HepG2 (cell line): ENCODE measurements at regions not wholly inside any gene's neighbourhood (a gene's known extent, or its start where the extent isn't known, plus 50 kb on each side); places are given as distances from the start of the nearest gene placed in this dataset.

ENCODE experiments used
- ATAC-seq: fragments of 200-7000 bp; cut with Tn5 transposase; 3 replicates; pipeline ENCODE4 v1.9.1; 2020; ENCODE audit warnings: mild to moderate bottlenecking, moderate library complexity
- BruUV-seq: library from RNA; stranded (reverse); fragments of 400-500 nt; replicated peaks from 2 replicates; lab custom pipeline; 2021; lab: Mats Ljungman, UMichigan
- CTCF ChIA-PET: fragments of 300-600 bp; formaldehyde crosslinking; extraction: SDS; loops from one replicate; lab custom pipeline; 2021; ENCODE audit warnings: low total read pairs, inconsistent platforms, low intra/inter-chr PET ratio; lab: Yijun Ruan, JAX
- POLR2A ChIA-PET: fragments of 350-600 bp; sonication (Branson Sonifier 250); formaldehyde crosslinking; loops from one replicate; lab custom pipeline; 2020; ENCODE audit warnings: antibody characterized with exemption, inconsistent platforms; lab: Yijun Ruan, JAX
- DNase-seq: peaks from one replicate; pipeline ENCODE4 v3.0.0-alpha.2; 2015; ENCODE audit warnings: low spot score
- FAIRE-seq: peaks from 3 replicates; lab custom pipeline; 2011; peaks lifted over from hg19 to GRCh38; lab: Jason Lieb, UNC
- H2AFZ ChIP-seq: one replicate; pipeline ENCODE4 v1.6.1; 2011; ENCODE audit warnings: low read length, inconsistent platforms
- H3K27ac ChIP-seq: fragments of 300-600 bp; 3 replicates; pipeline ENCODE4 v1.8.0; 2011; ENCODE audit warnings: mixed run types, mild to moderate bottlenecking, mixed read lengths, low read length, inconsistent platforms; ENCODE audit not compliant: insufficient read depth; ENCODE audit errors: extremely low read length
- H3K27me3 ChIP-seq, 2 experiments: fragments of 200-600 bp in 1 of 2; 2 replicates in 1 of 2; 3 replicates in 1 of 2; pipeline versions ENCODE4 v1.6.0 to v1.8.0; 2011; ENCODE audit warnings: low read length in 2 of 2, mild to moderate bottlenecking in 2 of 2, moderate library complexity in 2 of 2, inconsistent platforms in 1 of 2; ENCODE audit not compliant: insufficient read depth in 2 of 2, control insufficient read depth in 1 of 2
- H3K36me3 ChIP-seq, 2 experiments: fragments of 200-600 bp in 1 of 2; replicated peaks in 1 of 2; 2 replicates in 1 of 2; 3 replicates in 1 of 2; pipeline versions ENCODE4 v1.5.1 to v1.8.0; 2011; ENCODE audit warnings: low read length in 2 of 2, inconsistent platforms in 1 of 2; ENCODE audit not compliant: insufficient read depth in 2 of 2, control insufficient read depth in 1 of 2
- H3K4me1 ChIP-seq: 2 replicates; pipeline ENCODE4 v1.5.1; 2012; ENCODE audit warnings: low read length, inconsistent platforms; ENCODE audit not compliant: insufficient read depth
- H3K4me2 ChIP-seq: 2 replicates; pipeline ENCODE4 v1.6.0; 2011; ENCODE audit warnings: low read depth, low read length, inconsistent platforms
- H3K4me3 ChIP-seq, 3 experiments: fragments of 200-600 bp in 1 of 3; sonication (generic), shearing (Covaris generic) in 1 of 3; replicated peaks in 1 of 3; 2 replicates each; pipeline ENCODE4 v1.5.1; 2011 to 2016; ENCODE audit warnings: low read length in 3 of 3, inconsistent platforms in 2 of 3, low read depth in 2 of 3, mild to moderate bottlenecking in 2 of 3, control low read depth in 1 of 3, mixed read lengths in 1 of 3; ENCODE audit not compliant: insufficient read depth in 1 of 3
- H3K79me2 ChIP-seq: one replicate; pipeline ENCODE4 v1.6.1; 2011; ENCODE audit warnings: low read length, inconsistent platforms; ENCODE audit not compliant: insufficient read depth
- H3K9ac ChIP-seq: 2 replicates; pipeline ENCODE4 v1.6.0; 2011; ENCODE audit warnings: mild to moderate bottlenecking, low read depth, low read length, inconsistent platforms; ENCODE audit not compliant: insufficient read depth
- H3K9me3 ChIP-seq: 2 replicates; pipeline ENCODE4 v1.5.1; 2012; ENCODE audit warnings: mild to moderate bottlenecking, low read length
- H4K20me1 ChIP-seq: 2 replicates; pipeline ENCODE4 v1.6.0; 2011; ENCODE audit warnings: inconsistent platforms, mild to moderate bottlenecking, low read length, moderate library complexity; ENCODE audit not compliant: insufficient read depth
- ARID5B ChIP-seq: IDR thresholded peaks from 2 replicates; pipeline ENCODE4 v1.4.0; 2020; ENCODE audit warnings: mild to moderate bottlenecking, missing genetic modification reagents
- ATM ChIP-seq: fragments of 450-650 bp; IDR thresholded peaks from 2 replicates; pipeline ENCODE4 v1.7.1; 2017; ENCODE audit warnings: mild to moderate bottlenecking, borderline replicate concordance
- CENPT ChIP-seq: sonication (generic); formaldehyde crosslinking; IDR thresholded peaks from 2 replicates; pipeline ENCODE4 v1.8.0; 2022; ENCODE audit warnings: low read depth, mild to moderate bottlenecking, moderate library complexity, missing genetic modification reagents
- CREB1 ChIP-seq, 2 experiments: fragments of 450-650 bp in 1 of 2; IDR thresholded peaks; 2 replicates each; pipeline ENCODE4 v1.6.1; 2016 to 2017; ENCODE audit warnings: control low read depth in 1 of 2, mild to moderate bottlenecking in 1 of 2, missing compliant biosample characterization in 1 of 2, missing genetic modification characterization in 1 of 2
- ELK4 ChIP-seq: sonication (generic); formaldehyde crosslinking; IDR thresholded peaks from 2 replicates; pipeline ENCODE4 v1.9.0; 2021; ENCODE audit warnings: missing genetic modification reagents, borderline replicate concordance
- HNRNPH1 ChIP-seq: fragments of 200-400 bp; formaldehyde crosslinking; optimal IDR thresholded peaks from 2 replicates; pipeline ENCODE3; 2017; ENCODE audit warnings: mild to moderate bottlenecking, low read depth, low read length
- MATR3 ChIP-seq: sonication (generic); formaldehyde crosslinking; IDR thresholded peaks from 2 replicates; pipeline ENCODE4 v1.4.0; 2020; ENCODE audit warnings: missing genetic modification reagents
- TFDP2 ChIP-seq: sonication (generic); formaldehyde crosslinking; IDR thresholded peaks from 2 replicates; pipeline ENCODE4 v1.4.0; 2020; ENCODE audit warnings: missing genetic modification reagents
- TSC22D2 ChIP-seq: sonication (generic); formaldehyde crosslinking; IDR thresholded peaks from 2 replicates; pipeline ENCODE4 v1.5.1; 2020; ENCODE audit warnings: missing genetic modification reagents, mild to moderate bottlenecking, borderline replicate concordance
- ZBTB42 ChIP-seq: sonication (generic); formaldehyde crosslinking; IDR thresholded peaks from 2 replicates; pipeline ENCODE4 v1.5.0; 2020; ENCODE audit warnings: mild to moderate bottlenecking, missing genetic modification reagents
- ZFY ChIP-seq: sonication (generic); formaldehyde crosslinking; IDR thresholded peaks from 2 replicates; pipeline ENCODE4 v1.4.0; 2020; ENCODE audit warnings: missing genetic modification reagents
- ZNF235 ChIP-seq: sonication (generic); formaldehyde crosslinking; IDR thresholded peaks from 2 replicates; pipeline ENCODE4 v1.8.1; 2023; ENCODE audit warnings: mild to moderate bottlenecking, missing genetic modification reagents, borderline replicate concordance
- ZNF264 ChIP-seq: sonication (generic); formaldehyde crosslinking; IDR thresholded peaks from 2 replicates; pipeline ENCODE4 v1.4.0; 2020; ENCODE audit warnings: missing genetic modification reagents
- ZNF354B ChIP-seq: sonication (generic); formaldehyde crosslinking; IDR thresholded peaks from 2 replicates; pipeline ENCODE4 v1.8.0; 2022; ENCODE audit warnings: mild to moderate bottlenecking, missing genetic modification reagents
- ZNF451 ChIP-seq: sonication (generic); formaldehyde crosslinking; IDR thresholded peaks from 2 replicates; pipeline ENCODE4 v1.5.0; 2020; ENCODE audit warnings: mild to moderate bottlenecking, missing genetic modification reagents
- ZNF576 ChIP-seq: sonication (generic); formaldehyde crosslinking; IDR thresholded peaks from 2 replicates; pipeline ENCODE4 v1.4.0; 2020; ENCODE audit warnings: mild to moderate bottlenecking, missing genetic modification reagents
- ZNF777 ChIP-seq: sonication (generic); formaldehyde crosslinking; IDR thresholded peaks from 2 replicates; pipeline ENCODE4 v1.4.0; 2020; ENCODE audit warnings: missing genetic modification reagents
- WGBS: methylation state at CpG from one replicate; pipeline ENCODE4 v1.1.6; 2017; ENCODE audit warnings: low lambda C conversion rate; 5-methylcytosine and 5-hydroxymethylcytosine counted together
- in situ Hi-C: cut with HindIII; loops from 2 replicates; pipeline ENCODE4 v1.10.0; 2017; ENCODE audit warnings: low pct_unique_long_range_greater_than_20kb; ENCODE audit not compliant: extremely low pct_ligation_motif_present
- intact Hi-C: fragments of 100-400 bp; cut with micrococcal nuclease; formaldehyde crosslinking; loops from one replicate; pipeline ENCODE4 v1.10.0; 2022; ENCODE audit not compliant: unreplicated experiment

- 0 out of 2 replicates have a peak, but pooled peaks have one; percentile 7 for TF ChIP-seq ARID5B (CRISPR knock-in tag)
Measured at GRCh38 chr2:64402876-64403275, 51.1 kb upstream of the LGALSL start (continued).

GRCh38 chr2:64403426-64403825 lies 50.5 kb upstream of the LGALSL start:
- Histone ChIP-seq H3K4me2 (peak overlapping the region; percentile 83), H3K9ac (no peak overlapping the region), H3K36me3 (no peaks in the 10 kb centered on the region), H4K20me1 (no peaks in the 10 kb centered on the region), H3K9me3 (no peaks in the 10 kb centered on the region), H3K27ac (peak overlapping the region; percentile 45), H3K79me2 (no peaks in the 10 kb centered on the region), H3K27me3 (no peaks in the 10 kb centered on the region), H3K4me1 (peaks cover 84% of the 10 kb centered on the region), H2AFZ (no peak overlapping the region), H3K4me3 (peak overlapping the region in 2 of 3 experiments; percentile 46 to 59; a peak in 2 of 6 replicates)
- in situ Hi-C loops (no loop called here), intact Hi-C loops (loop anchor here (5.0 kb wide), 1 partner anchor 49 kb away; the partner anchor contains the start of gene LGALSL)
- ATAC-seq (no peak), DNase-seq (no peak), FAIRE-seq (no peak)
- WGBS = 83% methylated on average over 8 of the region's 8 CpGs
- ChIA-PET POLR2A (interaction anchor here (0.9 kb wide), 1 partner anchor 824 kb away, joined by 3 read pairs; the partner anchor contains the start of gene ACTR2), CTCF (no interaction called here)
- no TSS peak for BruUV-seq
- TF ChIP-seq HNRNPH1 = no peak
- TF ChIP-seq TFDP2 (CRISPR knock-in tag) = no peak
- TF ChIP-seq ZFY (CRISPR knock-in tag) = no peak
- no peak for TF ChIP-seq CREB1 (IDR thresholded peaks at IDR 0.05)
- TF ChIP-seq CREB1 (CRISPR knock-in tag; IDR thresholded peaks at IDR 0.05) = no peak
- no peak for TF ChIP-seq ZNF777 (CRISPR knock-in tag)
- TF ChIP-seq TSC22D2 (CRISPR knock-in tag) = no peak
- no peak for TF ChIP-seq ATM
- no peak for TF ChIP-seq CENPT (CRISPR knock-in tag)
- no peak for TF ChIP-seq ZBTB42
- TF ChIP-seq ELK4 (CRISPR knock-in tag) = no peak
- TF ChIP-seq ZNF451 (CRISPR knock-in tag) = no peak
- no peak for TF ChIP-seq ZNF576 (CRISPR knock-in tag)
- TF ChIP-seq ZNF354B (CRISPR knock-in tag) = no peak
- TF ChIP-seq ZNF264 (CRISPR knock-in tag) = no peak
- no peak for TF ChIP-seq ZNF235 (CRISPR knock-in tag)
- no peak for TF ChIP-seq MATR3 (CRISPR knock-in tag)
